Central memory CD8-positive, alpha-beta T cell (primary cell): ENCODE measurements at regions not wholly inside any gene's neighbourhood (a gene's known extent, or its start where the extent isn't known, plus 50 kb on each side); places are given as distances from the start of the nearest gene placed in this dataset.

Source experiments
- ATAC-seq: fragments of 150-1000 bp; cut with Tn5 transposase; replicated peaks from 2 replicates; pipeline ENCODE4 v1.10.0; 2022; ENCODE audit warnings: mild to moderate bottlenecking, moderate FRiP score, moderate number of reproducible peaks; ENCODE audit not compliant: poor library complexity, severe bottlenecking; ENCODE audit errors: extremely low read depth
- DNase-seq, 2 donors: peaks; one replicate each; pipeline ENCODE4 v3.0.0; 2021; ENCODE audit warnings: low spot score in 2 of 2
- H3K27ac Mint-ChIP-seq: one replicate; pipeline ENCODE4 v1.8.0; 2022; ENCODE audit warnings: low read depth, mild to moderate bottlenecking, moderate library complexity, mixed read lengths
- H3K27me3 Mint-ChIP-seq: one replicate; pipeline ENCODE4 v1.8.0; 2022; ENCODE audit warnings: mixed read lengths
- H3K36me3 Mint-ChIP-seq: one replicate; pipeline ENCODE4 v1.8.0; 2022; ENCODE audit warnings: mild to moderate bottlenecking, moderate library complexity, mixed read lengths; ENCODE audit not compliant: insufficient read depth
- H3K4me1 Mint-ChIP-seq: one replicate; pipeline ENCODE4 v1.8.0; 2022; ENCODE audit warnings: mixed read lengths
- H3K4me3 Mint-ChIP-seq: one replicate; pipeline ENCODE4 v1.8.0; 2022; ENCODE audit warnings: mild to moderate bottlenecking, moderate library complexity, mixed read lengths
- H3K9me3 Mint-ChIP-seq: one replicate; pipeline ENCODE4 v1.8.0; 2022; ENCODE audit warnings: mixed read lengths

GRCh38 chr20:56987986-56988385 is 278.5 kb downstream of the BMP7 start:
- peaks cover 15% of the 10 kb centered on the region for H3K27me3 Mint-ChIP-seq
- ATAC-seq = no peak
- H3K4me1 Mint-ChIP-seq = no peaks in the 10 kb centered on the region
- H3K9me3 Mint-ChIP-seq = peaks cover 9% of the 10 kb centered on the region
- H3K4me3 Mint-ChIP-seq = no peak overlapping the region
- H3K36me3 Mint-ChIP-seq = no peaks in the 10 kb centered on the region
- DNase-seq = no peak
- no peak overlapping the region for H3K27ac Mint-ChIP-seq

- Mint-ChIP-seq H3K36me3 (no peaks in the 10 kb centered on the region), H3K4me3 (no peak overlapping the region), H3K27me3 (peaks cover 15% of the 10 kb centered on the region), H3K4me1 (no peaks in the 10 kb centered on the region), H3K27ac (no peak overlapping the region), H3K9me3 (peaks cover 9% of the 10 kb centered on the region)
- DNase-seq = no peak
- no peak for ATAC-seq
These were observed 278.0 kb downstream of the BMP7 start for GRCh38 chr20:56988446-56988845.

GRCh38 chr20:56989516-56989915 is 276.9 kb downstream of the BMP7 start:
- Mint-ChIP-seq H3K4me3 (no peak overlapping the region), H3K9me3 (peaks cover 2% of the 10 kb centered on the region), H3K27ac (no peak overlapping the region), H3K36me3 (no peaks in the 10 kb centered on the region), H3K27me3 (peaks cover 15% of the 10 kb centered on the region), H3K4me1 (no peaks in the 10 kb centered on the region)
- DNase-seq (no peak), ATAC-seq (no peak)

- no peak overlapping the region for H3K27ac Mint-ChIP-seq
- H3K36me3 Mint-ChIP-seq = no peaks in the 10 kb centered on the region
- no peaks in the 10 kb centered on the region for H3K4me1 Mint-ChIP-seq
- no peak for DNase-seq
- no peak for ATAC-seq
- no peaks in the 10 kb centered on the region for H3K9me3 Mint-ChIP-seq
- no peak overlapping the region for H3K4me3 Mint-ChIP-seq
- H3K27me3 Mint-ChIP-seq = peaks cover 22% of the 10 kb centered on the region
These were observed 273.4 kb downstream of the BMP7 start for GRCh38 chr20:56993020-56993559.

GRCh38 chr20:56994006-56994405 is 272.4 kb downstream of the BMP7 start:
- Mint-ChIP-seq H3K27me3 (peaks cover 13% of the 10 kb centered on the region), H3K9me3 (no peaks in the 10 kb centered on the region), H3K36me3 (no peaks in the 10 kb centered on the region), H3K4me3 (no peak overlapping the region), H3K4me1 (no peaks in the 10 kb centered on the region), H3K27ac (no peak overlapping the region)
- ATAC-seq (no peak), DNase-seq (no peak)

- DNase-seq = no peak
- Mint-ChIP-seq H3K4me1 (no peaks in the 10 kb centered on the region), H3K27me3 (peaks cover 13% of the 10 kb centered on the region), H3K9me3 (no peaks in the 10 kb centered on the region), H3K4me3 (no peak overlapping the region), H3K36me3 (no peaks in the 10 kb centered on the region), H3K27ac (no peak overlapping the region)
- ATAC-seq = no peak
These were observed 271.3 kb downstream of the BMP7 start for GRCh38 chr20:56995149-56995548.

- DNase-seq (no peak), ATAC-seq (no peak)
- Mint-ChIP-seq H3K27me3 (peaks cover 17% of the 10 kb centered on the region), H3K4me3 (no peak overlapping the region), H3K27ac (no peak overlapping the region), H3K4me1 (no peaks in the 10 kb centered on the region), H3K36me3 (peaks cover 2% of the 10 kb centered on the region), H3K9me3 (no peaks in the 10 kb centered on the region)
These were observed 270.8 kb downstream of the BMP7 start for GRCh38 chr20:56995635-56996075.

- Mint-ChIP-seq H3K9me3 (no peaks in the 10 kb centered on the region), H3K4me3 (no peak overlapping the region), H3K4me1 (no peaks in the 10 kb centered on the region), H3K36me3 (peaks cover 2% of the 10 kb centered on the region), H3K27ac (no peak overlapping the region), H3K27me3 (peaks cover 17% of the 10 kb centered on the region)
- DNase-seq = no peak
- no peak for ATAC-seq
These were observed 269.9 kb downstream of the BMP7 start for GRCh38 chr20:56996533-56996932.

- H3K27ac Mint-ChIP-seq = no peak overlapping the region
- H3K4me3 Mint-ChIP-seq = no peak overlapping the region
- H3K36me3 Mint-ChIP-seq = peaks cover 2% of the 10 kb centered on the region
- DNase-seq = no peak
- H3K4me1 Mint-ChIP-seq = no peaks in the 10 kb centered on the region
- no peak for ATAC-seq
- H3K9me3 Mint-ChIP-seq = no peaks in the 10 kb centered on the region
- H3K27me3 Mint-ChIP-seq = peaks cover 22% of the 10 kb centered on the region
These were observed 268.0 kb downstream of the BMP7 start for GRCh38 chr20:56998438-56998837.

GRCh38 chr20:57000441-57000968 is 265.9 kb downstream of the BMP7 start:
- no peaks in the 10 kb centered on the region for H3K4me1 Mint-ChIP-seq
- H3K4me3 Mint-ChIP-seq = no peak overlapping the region
- no peak overlapping the region for H3K27ac Mint-ChIP-seq
- H3K36me3 Mint-ChIP-seq = peaks cover 2% of the 10 kb centered on the region
- no peaks in the 10 kb centered on the region for H3K9me3 Mint-ChIP-seq
- peaks cover 29% of the 10 kb centered on the region for H3K27me3 Mint-ChIP-seq
- no peak for DNase-seq
- ATAC-seq = no peak

GRCh38 chr20:57001126-57001767 is 265.2 kb downstream of the BMP7 start:
- peaks cover 31% of the 10 kb centered on the region for H3K27me3 Mint-ChIP-seq
- H3K4me3 Mint-ChIP-seq = no peak overlapping the region
- DNase-seq (no peak), ATAC-seq (no peak)
- H3K27ac Mint-ChIP-seq = no peak overlapping the region
- peaks cover 2% of the 10 kb centered on the region for H3K36me3 Mint-ChIP-seq
- H3K4me1 Mint-ChIP-seq = no peaks in the 10 kb centered on the region
- no peaks in the 10 kb centered on the region for H3K9me3 Mint-ChIP-seq

- Mint-ChIP-seq H3K4me3 (no peak overlapping the region), H3K4me1 (no peaks in the 10 kb centered on the region), H3K27ac (no peak overlapping the region), H3K36me3 (peaks cover 2% of the 10 kb centered on the region), H3K27me3 (peaks cover 32% of the 10 kb centered on the region), H3K9me3 (no peaks in the 10 kb centered on the region)
- ATAC-seq (no peak), DNase-seq (no peak)
These were observed 264.3 kb downstream of the BMP7 start for GRCh38 chr20:57002066-57002570.

GRCh38 chr20:57003012-57003411 is 263.4 kb downstream of the BMP7 start:
- Mint-ChIP-seq H3K4me3 (no peak overlapping the region), H3K4me1 (no peaks in the 10 kb centered on the region)

More at GRCh38 chr20:57003012-57003411, 263.4 kb downstream of the BMP7 start:
- Mint-ChIP-seq H3K36me3 (peaks cover 2% of the 10 kb centered on the region), H3K27ac (no peak overlapping the region), H3K27me3 (peaks cover 34% of the 10 kb centered on the region), H3K9me3 (no peaks in the 10 kb centered on the region)
- DNase-seq (no peak), ATAC-seq (no peak)
